CD4-positive, alpha-beta T cell treated with Interleukin-17A for 1 hour (primary cell): ENCODE measurements at regions not wholly inside any gene's neighbourhood (a gene's known extent, or its start where the extent isn't known, plus 50 kb on each side); places are given as distances from the start of the nearest gene placed in this dataset.
"Not testable (repeated sequence)": the region's sequence is repeated elsewhere in the genome, so short reads cannot be mapped to it uniquely, and the experiment has no call there.

ENCODE experiments used
- DNase-seq: peaks from one replicate; pipeline ENCODE4 v3.0.0-alpha.2; 2020

- no peak for DNase-seq
Observed at GRCh38 chr6:74953708-74954107, 252.1 kb downstream of the COL12A1 start.

GRCh38 chr6:74946961-74947360 is 258.9 kb downstream of the COL12A1 start:
- no peak for DNase-seq

GRCh38 chr6:74942130-74942529 is 263.7 kb downstream of the COL12A1 start:
- no peak for DNase-seq

GRCh38 chr6:74941424-74941823 is 264.4 kb downstream of the COL12A1 start:
- DNase-seq: no peak

GRCh38 chr6:74939721-74940620 is 265.9 kb downstream of the COL12A1 start:
- no peak for DNase-seq

GRCh38 chr6:74939151-74939708 is 266.6 kb downstream of the COL12A1 start:
- no peak for DNase-seq

DNA sequence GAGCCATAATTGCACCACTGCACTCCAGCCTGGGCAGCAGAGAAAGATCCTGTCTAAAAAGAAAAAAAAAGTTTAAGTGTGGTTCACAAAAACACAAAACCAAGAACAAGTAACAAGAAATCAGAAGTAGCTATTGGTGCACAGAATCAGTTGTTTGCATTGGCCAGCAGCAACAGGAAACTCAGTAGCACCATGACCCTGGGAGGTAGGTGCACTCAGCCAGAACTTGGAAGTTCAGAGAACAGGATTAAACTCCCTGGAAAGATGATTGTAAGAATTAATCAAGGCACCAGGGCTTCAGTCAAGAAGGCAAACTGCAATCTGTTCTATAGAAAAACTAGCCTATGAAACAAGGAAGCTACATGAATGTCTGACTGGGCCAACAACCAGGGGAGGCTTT is 267.9 kb downstream of the COL12A1 start:
- no peak for DNase-seq

GRCh38 chr6:74936886-74937285 is 269.0 kb downstream of the COL12A1 start:
- DNase-seq: no peak

- no peak for DNase-seq
Observed at GRCh38 chr6:74932232-74932888, 273.5 kb downstream of the COL12A1 start.

- DNase-seq: no peak
Observed at GRCh38 chr6:74931558-74931957, 274.3 kb downstream of the COL12A1 start.

- no peak for DNase-seq
Observed at GRCh38 chr6:74928203-74928602, 277.6 kb downstream of the COL12A1 start.

DNA sequence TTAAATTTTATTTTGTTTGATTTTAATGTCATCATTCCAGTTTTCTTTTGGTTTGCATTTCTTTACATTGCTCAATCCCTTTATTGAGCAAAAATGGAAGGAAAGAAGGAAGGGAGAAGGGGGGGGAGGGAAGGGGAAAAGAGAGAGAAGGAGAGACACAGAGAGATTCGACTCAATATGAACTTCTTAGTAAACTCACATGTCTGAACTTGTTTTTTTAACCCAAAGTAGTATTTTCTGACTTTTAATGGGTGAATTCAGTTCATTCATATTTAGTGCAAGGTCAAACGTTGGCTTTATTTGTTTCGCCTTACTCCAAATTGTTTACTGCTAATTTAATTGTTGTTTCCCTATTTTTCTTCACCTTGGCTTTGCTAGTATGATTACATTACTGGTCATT is 278.6 kb downstream of the COL12A1 start:
- no peak for DNase-seq

GRCh38 chr6:74925683-74926082 is 280.2 kb downstream of the COL12A1 start:
- DNase-seq: no peak

GRCh38 chr6:74914888-74915287 is 291.0 kb downstream of the COL12A1 start:
- DNase-seq: no peak

- no peak for DNase-seq
Observed at GRCh38 chr6:74912234-74912633, 293.6 kb downstream of the COL12A1 start.

DNA sequence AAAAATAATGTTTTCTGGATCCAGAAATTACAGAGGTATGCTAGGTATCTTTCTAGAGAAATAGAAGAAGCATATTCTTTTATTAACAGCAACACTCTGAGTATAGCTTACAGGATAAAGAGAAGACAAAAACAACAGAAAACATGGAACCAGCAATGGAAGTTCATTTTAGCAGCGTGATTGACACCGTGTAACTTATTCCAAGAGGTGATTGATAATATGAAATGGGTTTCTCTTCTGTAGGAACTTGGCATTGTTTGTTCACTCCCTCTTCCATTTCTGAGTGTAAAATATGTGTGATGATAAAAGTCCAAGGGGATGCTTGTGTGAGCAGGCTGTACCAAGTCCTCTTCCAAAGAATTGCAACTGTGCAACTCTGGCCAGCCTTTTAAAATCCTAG is 303.0 kb downstream of the COL12A1 start:
- DNase-seq: no peak

DNA sequence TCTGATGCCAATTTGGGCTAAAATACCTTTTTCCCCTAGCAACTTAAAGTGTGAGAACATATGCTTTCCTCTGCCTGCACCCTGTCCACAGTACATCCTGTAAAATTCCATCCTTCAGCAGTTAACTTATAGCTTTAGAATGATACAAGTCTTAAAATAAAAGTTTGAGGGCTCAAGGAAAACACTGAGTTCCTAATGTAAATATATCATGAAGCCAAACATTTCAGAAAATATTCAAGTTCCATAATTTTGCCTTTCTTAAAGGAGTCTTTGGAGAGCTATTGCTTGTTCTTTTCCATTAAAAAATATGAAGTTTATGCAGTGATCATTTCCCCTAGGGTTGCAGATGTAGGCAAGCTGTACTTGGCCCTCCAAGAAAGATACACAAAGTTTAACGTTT is 303.8 kb downstream of the COL12A1 start:
- no peak for DNase-seq

DNA sequence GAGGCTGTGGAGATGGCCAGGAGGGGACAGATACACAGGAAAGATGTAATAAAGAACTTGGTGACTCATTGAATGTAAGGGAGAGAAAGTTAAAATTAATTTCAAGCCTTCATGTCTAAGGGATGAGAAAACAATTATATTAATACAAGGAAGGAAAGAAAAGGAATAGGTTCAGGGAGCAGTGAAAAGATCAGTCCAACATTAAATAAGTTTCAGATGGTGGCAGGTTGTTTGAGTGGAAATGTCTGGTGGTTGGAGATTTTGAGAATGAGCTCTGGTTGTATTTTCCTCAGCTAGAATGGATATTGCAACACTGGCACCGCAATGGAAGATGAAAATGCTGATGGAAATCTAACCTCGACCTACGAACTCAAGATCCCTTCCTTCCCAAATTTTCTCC is 304.3 kb downstream of the COL12A1 start:
- DNase-seq: no peak

DNA sequence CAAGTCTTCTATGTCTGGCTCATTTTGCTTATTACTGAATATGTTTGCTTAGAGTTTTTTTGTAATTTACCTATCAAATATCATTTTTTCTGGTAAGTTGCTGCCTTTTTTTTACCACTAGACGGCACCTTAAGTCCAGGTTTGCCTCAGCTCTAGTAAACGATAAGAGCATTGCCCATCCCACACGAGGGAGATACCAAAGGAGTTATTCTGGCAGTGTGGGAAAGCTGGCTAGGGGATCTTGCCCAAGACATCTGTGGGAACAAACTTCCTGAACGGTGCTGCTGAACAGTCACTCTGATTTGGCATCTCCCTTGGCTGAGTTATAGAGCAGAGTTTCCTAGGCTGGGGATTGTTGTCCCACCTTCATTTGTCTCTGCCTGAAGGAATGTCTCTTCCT is 306.4 kb downstream of the COL12A1 start:
- DNase-seq: no peak

GRCh38 chr6:74892091-74892490 is 313.8 kb downstream of the COL12A1 start:
- DNase-seq: no peak

- no peak for DNase-seq
Observed at GRCh38 chr6:74891349-74891831, 314.5 kb downstream of the COL12A1 start.

DNA sequence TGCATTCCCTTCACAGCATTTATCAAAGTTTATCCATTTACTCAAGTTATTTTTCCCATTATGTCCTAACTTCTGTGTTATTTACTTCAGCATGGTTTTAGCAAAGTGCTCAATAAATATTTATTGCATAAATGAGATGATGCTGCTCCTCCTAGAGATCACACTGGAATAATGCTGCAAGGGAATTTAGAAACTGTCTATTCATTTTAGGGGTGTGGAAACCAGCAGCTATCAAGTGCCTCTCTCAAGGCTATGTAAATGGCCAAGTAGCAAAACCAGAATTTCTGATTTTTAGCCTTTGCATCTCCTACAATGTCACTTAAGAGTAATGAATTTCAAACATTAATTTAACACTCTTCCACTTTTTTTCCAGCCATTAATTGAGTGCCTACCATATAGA is 316.2 kb downstream of the COL12A1 start:
- DNase-seq: no peak

DNA sequence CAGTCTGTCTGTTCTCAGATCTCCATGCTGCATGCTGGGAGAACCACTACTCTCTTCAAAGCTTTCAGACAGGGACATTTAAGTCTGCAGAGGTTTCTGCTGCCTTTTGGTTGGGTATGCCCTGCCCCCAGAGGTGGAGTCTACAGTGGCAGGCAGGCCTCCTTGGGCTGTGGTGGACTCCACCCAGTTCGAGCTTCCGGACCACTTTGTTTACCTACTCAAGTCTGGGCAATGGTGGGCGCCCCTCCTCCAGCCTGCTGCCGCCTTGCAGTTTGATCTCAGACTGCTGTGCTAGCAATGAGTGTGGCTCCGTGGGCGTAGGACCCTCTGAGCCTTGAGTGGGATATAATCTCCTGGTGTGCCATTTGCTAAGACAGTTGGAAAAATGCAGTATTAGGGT is 317.1 kb downstream of the COL12A1 start:
- DNase-seq: not testable (repeated sequence)

DNA sequence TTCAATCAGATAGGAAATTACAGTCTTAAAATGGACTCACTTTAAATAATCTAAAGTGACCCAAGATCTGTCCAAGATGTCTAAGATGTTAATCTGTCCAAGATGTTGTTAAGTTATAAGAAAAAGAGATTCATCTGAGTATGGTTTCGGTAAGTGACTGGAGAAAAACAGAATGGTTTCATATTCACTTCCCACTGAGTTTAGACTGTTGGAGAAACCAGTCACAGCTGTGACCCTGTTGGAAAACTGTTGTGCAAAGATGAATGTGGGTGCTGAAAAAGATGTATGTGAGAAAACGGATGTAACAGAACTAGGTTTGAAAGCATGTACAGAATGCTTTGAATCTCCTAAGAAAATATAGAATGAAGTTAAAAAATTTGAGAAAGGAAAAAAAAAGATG is 325.9 kb downstream of the COL12A1 start:
- no peak for DNase-seq
